ENCODE measurements at regions not wholly inside any gene's neighbourhood (a gene's known extent, or its start where the extent isn't known, plus 50 kb on each side); places are given as distances from the start of the nearest gene placed in this dataset.

- TF ChIP-seq PBX3 (IDR thresholded peaks at IDR 0.05): no peak
- TF ChIP-seq POLR2A (IDR thresholded peaks at IDR 0.05; ENCODE audit: low read length): no peak
- TF ChIP-seq CTCF (IDR thresholded peaks at IDR 0.05): no peak
- TF ChIP-seq EHMT2 (IDR thresholded peaks at IDR 0.05; ENCODE audit: low read depth): no peak
- TF ChIP-seq EP300 (IDR thresholded peaks at IDR 0.05): no peak
These were observed 350.7 kb upstream of the C11orf87 start for GRCh38 chr11:109071262-109071661.
